M059J (cell line): ENCODE measurements at regions not wholly inside any gene's neighbourhood (a gene's known extent, or its start where the extent isn't known, plus 50 kb on each side); places are given as distances from the start of the nearest gene placed in this dataset.
"Not testable (repeated sequence)": the region's sequence is repeated elsewhere in the genome, so short reads cannot be mapped to it uniquely, and the experiment has no call there.

Experiments used
- DNase-seq: peaks from one replicate; pipeline ENCODE4 v3.0.0-alpha.2; 2012; ENCODE audit warnings: low read depth

- no peak for DNase-seq
Observed at GRCh38 chr20:22949331-22950109, 85.6 kb upstream of the SSTR4 start.

- no peak for DNase-seq
Observed at GRCh38 chr20:22951966-22952365, 83.1 kb upstream of the SSTR4 start.

GRCh38 chr20:22954661-22955060, 80.5 kb upstream of the SSTR4 start:
- no peak for DNase-seq

GRCh38 chr20:22958390-22958789, 76.7 kb upstream of the SSTR4 start:
- DNase-seq: no peak

- peak; percentile 17 for DNase-seq
Observed at GRCh38 chr20:22962567-22963439, 72.3 kb upstream of the SSTR4 start.

- DNase-seq: no peak
Observed at GRCh38 chr20:22963581-22963980, 71.5 kb upstream of the SSTR4 start.

GRCh38 chr20:22966787-22967464, 68.2 kb upstream of the SSTR4 start:
- DNase-seq: no peak

GRCh38 chr20:22967706-22968105, 67.4 kb upstream of the SSTR4 start:
- DNase-seq: not testable (repeated sequence)

GRCh38 chr20:22969031-22969430, 66.1 kb upstream of the SSTR4 start:
- not testable (repeated sequence) for DNase-seq

GRCh38 chr20:22971077-22971476, 64.0 kb upstream of the SSTR4 start:
- DNase-seq: not testable (repeated sequence)

- DNase-seq: peak; percentile 39
Observed at GRCh38 chr20:22974354-22974753, 60.8 kb upstream of the SSTR4 start.

GRCh38 chr20:22977047-22977785, 57.9 kb upstream of the SSTR4 start:
- peak; percentile 17 for DNase-seq

GRCh38 chr20:22984008-22984407, 51.1 kb upstream of the SSTR4 start:
- no peak for DNase-seq

- peak; percentile 60 for DNase-seq
Observed at GRCh38 chr20:22984606-22985005, 50.5 kb upstream of the SSTR4 start.

GRCh38 chr20:22985239-22985778, 49.8 kb upstream of the SSTR4 start:
- no peak for DNase-seq
